SJCRH30 (cell line): ENCODE measurements at regions not wholly inside any gene's neighbourhood (a gene's known extent, or its start where the extent isn't known, plus 50 kb on each side); places are given as distances from the start of the nearest gene placed in this dataset.

Experiments
- DNase-seq, 2 experiments: peaks; one replicate each; pipeline ENCODE4 v3.0.0-alpha.2; 2015 to 2020
- H3K27ac ChIP-seq: fragments of 250-450 bp; sonication (Bioruptor Pico); 2 replicates; pipeline ENCODE4 v1.5.1; 2020; ENCODE audit warnings: mild to moderate bottlenecking, moderate library complexity
- H3K27me3 ChIP-seq: fragments of 250-450 bp; sonication (Bioruptor Pico); 2 replicates; pipeline ENCODE4 v1.5.1; 2020; ENCODE audit warnings: mild to moderate bottlenecking, moderate library complexity
- H3K36me3 ChIP-seq: fragments of 250-450 bp; sonication (Bioruptor Pico); 2 replicates; pipeline ENCODE4 v1.5.1; 2020; ENCODE audit warnings: mild to moderate bottlenecking, moderate library complexity
- H3K4me1 ChIP-seq: fragments of 250-450 bp; sonication (Bioruptor Pico); 2 replicates; pipeline ENCODE4 v1.5.1; 2020; ENCODE audit warnings: mild to moderate bottlenecking, moderate library complexity
- H3K4me3 ChIP-seq: fragments of 250-450 bp; sonication (Bioruptor Pico); 2 replicates; pipeline ENCODE4 v1.5.1; 2020; ENCODE audit warnings: mild to moderate bottlenecking, moderate library complexity
- H3K9me3 ChIP-seq: fragments of 250-450 bp; sonication (Bioruptor Pico); replicated peaks from 2 replicates; pipeline ENCODE4 v1.5.1; 2020; ENCODE audit warnings: mild to moderate bottlenecking, moderate library complexity

GRCh38 chr5:174205939-174206338 is 160.4 kb downstream of the NSG2 start:
- DNase-seq = no peak
- no peaks in the 10 kb centered on the region; the same call in 1 of the 2 replicates for H3K9me3 ChIP-seq
- no peak overlapping the region for H3K27ac ChIP-seq
- H3K36me3 ChIP-seq = no peaks in the 10 kb centered on the region
- H3K4me1 ChIP-seq = no peaks in the 10 kb centered on the region
- peaks cover 3% of the 10 kb centered on the region; the same call in 1 of the 2 replicates for H3K27me3 ChIP-seq
- H3K4me3 ChIP-seq = no peak overlapping the region

GRCh38 chr5:174210596-174211276 is 165.2 kb downstream of the NSG2 start:
- H3K4me3 ChIP-seq = no peak overlapping the region
- DNase-seq = no peak
- H3K36me3 ChIP-seq = no peaks in the 10 kb centered on the region
- no peak overlapping the region for H3K27ac ChIP-seq
- H3K4me1 ChIP-seq = no peaks in the 10 kb centered on the region
- H3K9me3 ChIP-seq = no peaks in the 10 kb centered on the region
- H3K27me3 ChIP-seq = peaks cover 7% of the 10 kb centered on the region

DNA sequence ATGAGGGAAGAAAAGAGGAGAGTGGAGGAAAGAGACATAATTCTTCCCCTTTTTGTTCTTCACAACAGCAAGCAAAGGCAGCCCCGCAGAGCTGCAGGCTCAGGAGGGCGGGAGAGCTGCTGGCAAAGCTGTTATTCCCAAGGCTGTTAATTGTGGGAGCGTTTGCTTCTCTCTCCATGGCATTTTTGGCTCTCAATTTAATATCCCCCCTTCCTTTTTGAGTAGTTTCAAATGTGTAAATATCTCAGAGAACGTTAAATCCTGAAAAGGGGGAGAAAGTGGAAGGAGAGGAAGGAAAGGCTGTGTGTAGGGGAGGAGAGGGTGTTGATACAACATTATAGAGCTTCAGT is 165.7 kb downstream of the NSG2 start:
- Histone ChIP-seq H3K4me1 (no peaks in the 10 kb centered on the region), H3K36me3 (no peaks in the 10 kb centered on the region), H3K9me3 (no peaks in the 10 kb centered on the region), H3K4me3 (no peak overlapping the region), H3K27me3 (peaks cover 7% of the 10 kb centered on the region), H3K27ac (no peak overlapping the region)
- no peak for DNase-seq

- Histone ChIP-seq H3K36me3 (no peaks in the 10 kb centered on the region), H3K4me1 (0 out of 2 replicates have a peak, but pooled peaks cover 4% of the 10 kb centered on the region), H3K4me3 (no peak overlapping the region), H3K27ac (no peak overlapping the region), H3K9me3 (no peaks in the 10 kb centered on the region), H3K27me3 (peaks cover 4% of the 10 kb centered on the region)
- DNase-seq = peak in 1 of 2 experiments; percentile 27
Measured at GRCh38 chr5:174217527-174217926, 172.0 kb downstream of the NSG2 start.

DNA sequence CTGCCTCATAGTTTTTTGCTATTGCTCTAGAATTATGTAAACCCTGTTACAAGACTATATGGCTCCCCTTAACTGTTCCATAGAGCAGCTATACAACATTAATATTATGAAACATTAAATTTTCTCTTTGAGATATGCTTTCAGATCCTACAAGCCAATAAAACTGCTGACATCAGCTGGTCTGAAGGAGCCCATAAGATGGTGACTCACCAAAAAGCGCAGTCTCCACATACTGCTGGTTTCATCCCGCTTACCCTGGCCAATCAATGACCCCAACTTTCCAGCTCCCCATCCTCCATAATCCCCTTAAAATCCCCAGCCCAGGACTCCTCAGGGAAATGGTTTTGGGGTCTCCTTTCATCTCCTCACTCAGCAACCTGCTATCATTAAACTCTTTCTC is 172.7 kb downstream of the NSG2 start:
- Histone ChIP-seq H3K36me3 (no peaks in the 10 kb centered on the region), H3K27me3 (peaks cover 4% of the 10 kb centered on the region), H3K4me1 (0 out of 2 replicates have a peak, but pooled peaks cover 4% of the 10 kb centered on the region), H3K27ac (no peak overlapping the region), H3K9me3 (no peaks in the 10 kb centered on the region), H3K4me3 (no peak overlapping the region)
- no peak for DNase-seq

DNA sequence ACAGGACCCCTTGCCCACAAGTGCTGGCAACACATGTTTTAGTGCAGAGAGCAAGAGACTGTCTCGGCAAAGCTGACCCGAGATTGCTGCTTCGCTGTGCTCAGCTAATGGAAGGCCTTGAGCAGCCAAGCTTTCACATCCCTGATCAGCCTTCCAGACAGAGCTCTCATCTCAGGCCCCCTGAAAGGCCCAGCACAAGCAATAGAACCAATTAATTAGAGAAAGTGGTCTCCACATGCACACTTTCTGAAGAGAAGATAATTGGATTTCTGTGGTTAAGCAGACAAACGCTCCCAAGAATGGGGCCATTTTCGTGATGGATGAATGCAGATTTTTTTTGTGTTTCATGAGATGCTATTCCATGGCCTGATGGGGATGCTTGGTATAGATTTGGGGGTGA is 174.9 kb downstream of the NSG2 start:
- Histone ChIP-seq H3K9me3 (no peaks in the 10 kb centered on the region), H3K27ac (no peak overlapping the region)

DNA sequence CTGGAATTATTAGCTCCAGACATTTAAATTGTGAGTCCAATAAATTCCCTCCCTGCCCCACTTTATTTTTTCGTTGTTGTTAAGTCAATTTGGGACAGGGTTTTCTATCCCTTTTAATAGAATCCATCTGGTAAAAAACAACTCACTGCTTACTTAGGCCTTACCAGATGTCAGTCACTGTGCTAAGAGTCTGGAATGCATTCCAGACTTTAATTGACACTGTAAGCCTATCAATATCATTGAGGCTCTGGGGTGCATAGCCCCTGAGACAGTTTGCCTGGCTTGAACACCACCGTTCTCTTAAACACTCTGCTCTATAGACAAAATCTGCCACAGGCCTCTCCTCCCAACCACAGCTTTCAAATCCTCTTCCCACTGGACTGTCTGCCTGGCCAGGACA is 175.9 kb downstream of the NSG2 start:
- Histone ChIP-seq H3K4me1 (0 out of 2 replicates have a peak, but pooled peaks cover 4% of the 10 kb centered on the region), H3K9me3 (no peaks in the 10 kb centered on the region), H3K4me3 (no peak overlapping the region), H3K27me3 (no peaks in the 10 kb centered on the region), H3K27ac (no peak overlapping the region), H3K36me3 (no peaks in the 10 kb centered on the region)
- no peak for DNase-seq

More for the DNA sequence above, 174.9 kb downstream of the NSG2 start:
- Histone ChIP-seq H3K4me1 (0 out of 2 replicates have a peak, but pooled peaks cover 4% of the 10 kb centered on the region), H3K4me3 (no peak overlapping the region), H3K36me3 (no peaks in the 10 kb centered on the region), H3K27me3 (no peaks in the 10 kb centered on the region)
- DNase-seq = no peak

DNA sequence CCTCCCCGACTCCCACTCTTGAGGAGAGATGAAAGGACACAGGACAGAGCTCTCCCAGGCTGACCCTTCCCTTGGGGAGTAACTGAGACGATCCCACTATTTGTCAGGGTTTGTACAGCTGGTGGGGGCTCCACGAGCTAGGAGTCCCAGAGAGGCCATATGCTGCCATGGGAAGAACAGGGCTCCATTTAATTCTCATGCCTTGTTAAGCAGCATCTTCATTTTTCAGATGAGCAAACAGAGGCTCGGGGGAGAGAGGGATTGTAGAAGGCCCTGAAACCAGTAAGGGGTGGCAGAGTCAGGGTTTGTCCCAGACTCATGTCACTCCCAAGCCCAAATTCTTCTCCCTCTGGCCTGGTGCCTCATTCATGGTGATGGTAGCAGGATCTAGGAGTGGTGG is 176.4 kb downstream of the NSG2 start:
- no peak for DNase-seq
- Histone ChIP-seq H3K27ac (no peak overlapping the region), H3K36me3 (no peaks in the 10 kb centered on the region)

GRCh38 chr5:174222891-174223290 is 177.4 kb downstream of the NSG2 start:
- Histone ChIP-seq H3K9me3 (no peaks in the 10 kb centered on the region), H3K4me3 (no peak overlapping the region), H3K27me3 (no peaks in the 10 kb centered on the region), H3K27ac (no peak overlapping the region), H3K36me3 (no peaks in the 10 kb centered on the region), H3K4me1 (no peaks in the 10 kb centered on the region)
- DNase-seq = no peak

More for the DNA sequence above, 176.4 kb downstream of the NSG2 start:
- H3K4me1 ChIP-seq = 0 out of 2 replicates have a peak, but pooled peaks cover 4% of the 10 kb centered on the region
- no peak overlapping the region for H3K4me3 ChIP-seq
- H3K27me3 ChIP-seq = no peaks in the 10 kb centered on the region
- no peaks in the 10 kb centered on the region for H3K9me3 ChIP-seq

GRCh38 chr5:174223355-174223754 is 177.8 kb downstream of the NSG2 start:
- Histone ChIP-seq H3K27me3 (no peaks in the 10 kb centered on the region), H3K9me3 (no peaks in the 10 kb centered on the region), H3K36me3 (no peaks in the 10 kb centered on the region), H3K4me3 (no peak overlapping the region), H3K4me1 (no peaks in the 10 kb centered on the region), H3K27ac (no peak overlapping the region)
- no peak for DNase-seq

GRCh38 chr5:174229068-174229467 is 183.6 kb downstream of the NSG2 start:
- no peaks in the 10 kb centered on the region for H3K4me1 ChIP-seq
- no peak overlapping the region for H3K27ac ChIP-seq
- no peaks in the 10 kb centered on the region for H3K36me3 ChIP-seq
- no peaks in the 10 kb centered on the region for H3K27me3 ChIP-seq
- no peaks in the 10 kb centered on the region for H3K9me3 ChIP-seq
- DNase-seq = no peak
- no peak overlapping the region for H3K4me3 ChIP-seq

DNA sequence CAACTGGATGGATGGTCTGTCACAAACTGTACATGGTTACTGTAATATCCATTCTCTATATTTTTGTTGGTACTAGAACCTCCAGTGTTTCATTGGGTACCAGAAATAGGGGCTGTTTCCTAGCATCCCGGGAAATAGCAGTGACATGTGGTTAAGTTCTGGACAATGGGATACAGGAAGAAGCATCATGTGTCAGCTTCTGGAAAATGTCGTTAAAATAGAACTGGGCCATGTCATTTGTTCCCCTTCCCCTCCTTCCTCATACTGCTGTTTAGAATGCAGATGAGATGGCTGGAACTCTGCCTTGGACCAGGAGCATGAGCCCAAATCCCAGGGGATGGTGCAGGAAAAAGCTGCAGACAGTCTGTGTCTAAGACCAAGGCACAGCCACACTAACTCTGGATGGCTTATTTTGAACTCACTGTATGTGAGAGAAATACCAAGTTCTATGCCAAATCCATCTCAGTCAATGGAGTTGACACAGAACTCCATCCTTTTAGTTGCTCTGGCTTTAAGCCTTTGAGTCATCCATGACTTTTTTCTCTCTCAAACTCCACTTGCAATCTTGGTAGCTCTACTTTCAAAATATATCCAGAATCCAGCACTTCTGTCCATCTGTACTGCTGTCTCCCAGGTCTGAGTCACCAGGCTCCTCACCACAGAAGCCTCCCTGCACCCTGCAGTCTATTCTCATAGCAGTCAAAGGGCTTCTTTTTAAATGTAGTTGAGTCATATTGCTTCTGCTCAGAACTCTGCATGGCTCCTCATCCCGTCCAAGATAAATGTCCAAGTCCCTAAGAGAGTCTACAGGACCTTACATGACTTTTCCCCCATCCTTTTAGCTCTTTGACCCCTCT is 184.2 kb downstream of the NSG2 start:
- no peaks in the 10 kb centered on the region for H3K4me1 ChIP-seq
- H3K36me3 ChIP-seq = no peaks in the 10 kb centered on the region
- no peaks in the 10 kb centered on the region for H3K9me3 ChIP-seq
- H3K27ac ChIP-seq = no peak overlapping the region
- no peaks in the 10 kb centered on the region for H3K27me3 ChIP-seq
- no peak for DNase-seq
- H3K4me3 ChIP-seq = no peak overlapping the region

- H3K9me3 ChIP-seq = no peaks in the 10 kb centered on the region
- H3K27ac ChIP-seq = no peak overlapping the region
- 0 out of 2 replicates have a peak, but pooled peaks cover 4% of the 10 kb centered on the region for H3K27me3 ChIP-seq
- H3K4me3 ChIP-seq = no peak overlapping the region
- H3K36me3 ChIP-seq = no peaks in the 10 kb centered on the region
- no peaks in the 10 kb centered on the region for H3K4me1 ChIP-seq
- DNase-seq = no peak
Measured at GRCh38 chr5:174231956-174232487, 186.5 kb downstream of the NSG2 start.

- no peaks in the 10 kb centered on the region for H3K4me1 ChIP-seq
- 0 out of 2 replicates have a peak, but pooled peaks cover 3% of the 10 kb centered on the region for H3K9me3 ChIP-seq
- H3K4me3 ChIP-seq = no peak overlapping the region
- H3K27ac ChIP-seq = no peak overlapping the region
- H3K36me3 ChIP-seq = no peaks in the 10 kb centered on the region
- DNase-seq = no peak
- H3K27me3 ChIP-seq = 0 out of 2 replicates have a peak, but pooled peaks cover 4% of the 10 kb centered on the region
Measured at GRCh38 chr5:174234388-174234787, 188.9 kb downstream of the NSG2 start.
